H1 (cell line): ENCODE measurements at regions not wholly inside any gene's neighbourhood (a gene's known extent, or its start where the extent isn't known, plus 50 kb on each side); places are given as distances from the start of the nearest gene placed in this dataset.

ENCODE experiments used
- POLR2A ChIP-seq, 2 experiments: IDR thresholded peaks; 1 replicate in 1 of 2; 2 replicates in 1 of 2; pipeline ENCODE4 v1.6.1; 2011; ENCODE audit warnings: low read depth in 2 of 2, low read length in 2 of 2, mild to moderate bottlenecking in 2 of 2; ENCODE audit errors: control extremely low read depth in 1 of 2
- RXRA ChIP-seq: IDR thresholded peaks from 2 replicates; pipeline ENCODE4 v1.6.1; 2011; ENCODE audit warnings: low read depth, mild to moderate bottlenecking, low read length, moderate library complexity; ENCODE audit not compliant: insufficient read depth

DNA sequence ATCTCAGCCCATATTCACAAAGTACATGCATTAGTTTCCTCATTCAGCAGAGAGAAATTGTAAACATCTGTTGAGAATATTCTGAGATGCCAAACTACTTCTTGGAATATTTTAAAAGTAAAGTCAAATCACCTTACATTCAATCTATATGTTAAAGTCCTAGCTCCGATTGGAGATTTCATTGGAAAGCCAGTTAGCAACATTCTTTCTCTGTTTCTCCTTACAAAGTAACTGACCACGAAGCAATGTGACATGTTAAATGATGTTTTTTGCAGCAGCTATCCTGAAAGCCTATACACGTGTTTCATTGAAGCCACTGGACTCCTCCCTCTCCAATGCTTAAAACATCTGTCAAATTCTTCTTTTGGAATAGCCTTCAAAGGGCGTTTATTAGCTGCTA, 379.1 kb upstream of the CCNH start (continued):
- TF ChIP-seq RXRA (no peak), POLR2A (IDR thresholded peaks at IDR 0.05; ENCODE audit: control extremely low read depth in 1 of 2, low read depth in 2 of 2, low read length in 2 of 2) (no peak)
